Hepatocyte (in vitro differentiated cells): ENCODE measurements at regions not wholly inside any gene's neighbourhood (a gene's known extent, or its start where the extent isn't known, plus 50 kb on each side); places are given as distances from the start of the nearest gene placed in this dataset.

Experiments used
- EZH2 ChIP-seq: fragments of 200-600 bp; sonication (generic); IDR thresholded peaks from 2 replicates; pipeline ENCODE4 v1.6.1; 2016; ENCODE audit warnings: antibody characterized with exemption, mild to moderate bottlenecking, borderline replicate concordance
- EZH2phosphoT487 ChIP-seq: fragments of 200-600 bp; sonication (generic); IDR thresholded peaks from one replicate; pipeline ENCODE4 v1.6.1; 2018; ENCODE audit warnings: antibody characterized with exemption, mild to moderate bottlenecking, low read depth, moderate library complexity; ENCODE audit not compliant: unreplicated experiment, severe bottlenecking
- TF ChIP-seq, protein P1 (sequence below): fragments of 200-600 bp; sonication (generic); IDR thresholded peaks from 2 replicates; pipeline ENCODE4 v1.5.1; 2016; ENCODE audit warnings: antibody characterized with exemption, mild to moderate bottlenecking; ENCODE audit not compliant: poor library complexity

DNA sequence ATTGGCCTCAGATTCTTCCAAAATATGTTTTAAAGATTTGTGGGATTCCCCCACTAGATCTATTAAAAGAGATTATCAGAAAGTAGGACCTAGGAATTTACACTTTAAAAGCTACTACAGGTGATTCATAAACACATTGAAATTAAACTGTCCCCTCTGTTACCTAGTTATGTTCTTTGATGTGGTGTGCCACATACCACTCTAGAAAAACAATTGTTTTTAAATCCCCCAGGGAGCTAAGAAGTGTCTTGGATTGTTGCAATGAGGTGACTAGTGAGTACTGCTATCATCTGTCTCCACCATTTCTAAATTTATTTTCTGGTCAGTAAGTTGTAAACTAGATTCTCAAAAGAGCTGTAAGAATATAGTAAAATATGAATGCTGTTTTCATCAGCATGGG, 214.5 kb upstream of the DOK6 start:
- TF ChIP-seq, protein P1, sequence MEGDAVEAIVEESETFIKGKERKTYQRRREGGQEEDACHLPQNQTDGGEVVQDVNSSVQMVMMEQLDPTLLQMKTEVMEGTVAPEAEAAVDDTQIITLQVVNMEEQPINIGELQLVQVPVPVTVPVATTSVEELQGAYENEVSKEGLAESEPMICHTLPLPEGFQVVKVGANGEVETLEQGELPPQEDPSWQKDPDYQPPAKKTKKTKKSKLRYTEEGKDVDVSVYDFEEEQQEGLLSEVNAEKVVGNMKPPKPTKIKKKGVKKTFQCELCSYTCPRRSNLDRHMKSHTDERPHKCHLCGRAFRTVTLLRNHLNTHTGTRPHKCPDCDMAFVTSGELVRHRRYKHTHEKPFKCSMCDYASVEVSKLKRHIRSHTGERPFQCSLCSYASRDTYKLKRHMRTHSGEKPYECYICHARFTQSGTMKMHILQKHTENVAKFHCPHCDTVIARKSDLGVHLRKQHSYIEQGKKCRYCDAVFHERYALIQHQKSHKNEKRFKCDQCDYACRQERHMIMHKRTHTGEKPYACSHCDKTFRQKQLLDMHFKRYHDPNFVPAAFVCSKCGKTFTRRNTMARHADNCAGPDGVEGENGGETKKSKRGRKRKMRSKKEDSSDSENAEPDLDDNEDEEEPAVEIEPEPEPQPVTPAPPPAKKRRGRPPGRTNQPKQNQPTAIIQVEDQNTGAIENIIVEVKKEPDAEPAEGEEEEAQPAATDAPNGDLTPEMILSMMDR: no peak
- TF ChIP-seq EZH2 (no peak), EZH2phosphoT487 (no peak)
